IMR-90 (cell line): ENCODE measurements at regions not wholly inside any gene's neighbourhood (a gene's known extent, or its start where the extent isn't known, plus 50 kb on each side); places are given as distances from the start of the nearest gene placed in this dataset.

Experiments
- ATAC-seq: fragments of 200-7000 bp; cut with Tn5 transposase; 2 replicates; pipeline ENCODE4 v1.9.1; 2020; ENCODE audit warnings: low read depth, mild to moderate bottlenecking, moderate library complexity
- BruUV-seq: library from RNA; stranded (reverse); fragments of 400-500 nt; replicated peaks from 2 replicates; lab custom pipeline; 2021; lab: Mats Ljungman, UMichigan
- CTCF ChIA-PET: fragments of 300-600 bp; formaldehyde crosslinking; extraction: SDS; loops from one replicate; lab custom pipeline; 2021; ENCODE audit warnings: antibody characterized with exemption; lab: Yijun Ruan, JAX
- POLR2A ChIA-PET: fragments of 300-600 bp; sonication (Branson Sonifier 250); formaldehyde crosslinking; loops from one replicate; lab custom pipeline; 2022; ENCODE audit warnings: antibody characterized with exemption; ENCODE audit not compliant: unreplicated experiment; lab: Charles Lee
- DNase-seq: peaks from one replicate; pipeline ENCODE4 v3.0.0; 2013
- H2AFZ ChIP-seq: replicated peaks from 2 replicates; pipeline ENCODE3; 2013; ENCODE audit warnings: low read length, mild to moderate bottlenecking; ENCODE audit not compliant: poor library complexity
- H2AK5ac ChIP-seq: 2 replicates; pipeline ENCODE4 v1.6.1; 2013; ENCODE audit warnings: low read depth, low read length, inconsistent platforms
- H2AK9ac ChIP-seq: replicated peaks from 2 replicates; pipeline ENCODE3; 2013; ENCODE audit warnings: mild to moderate bottlenecking, low read depth, low read length, moderate library complexity; ENCODE audit not compliant: poor library complexity
- H2BK120ac ChIP-seq: 2 replicates; pipeline ENCODE4 v1.6.1; 2013; ENCODE audit warnings: low read depth, low read length, inconsistent platforms
- H2BK15ac ChIP-seq: 3 replicates; pipeline ENCODE4 v1.6.1; 2013; ENCODE audit warnings: low read depth, low read length, inconsistent platforms
- H2BK20ac ChIP-seq: 2 replicates; pipeline ENCODE4 v1.6.1; 2013; ENCODE audit warnings: low read depth, mild to moderate bottlenecking, inconsistent platforms, low read length, moderate library complexity
- H2BK5ac ChIP-seq: 2 replicates; pipeline ENCODE4 v1.6.1; 2013; ENCODE audit warnings: mild to moderate bottlenecking, low read depth, low read length, inconsistent platforms; ENCODE audit not compliant: poor library complexity, severe bottlenecking
- H3K14ac ChIP-seq: replicated peaks from 2 replicates; pipeline ENCODE4 v1.6.1; 2013; ENCODE audit warnings: low read depth, low read length, inconsistent platforms
- H3K18ac ChIP-seq: 2 replicates; pipeline ENCODE4 v1.6.1; 2013; ENCODE audit warnings: low read depth, low read length, control low read depth
- H3K23ac ChIP-seq: 2 replicates; pipeline ENCODE4 v1.6.1; 2013; ENCODE audit warnings: low read depth, low read length, inconsistent platforms
- H3K27ac ChIP-seq: 2 replicates; pipeline ENCODE4 v1.5.1; 2013; ENCODE audit warnings: mild to moderate bottlenecking, control low read depth, low read length; ENCODE audit not compliant: insufficient read depth
- H3K27me3 ChIP-seq: 2 replicates; pipeline ENCODE4 v1.6.1; 2013; ENCODE audit warnings: low read length; ENCODE audit not compliant: control insufficient read depth, insufficient read depth
- H3K36me3 ChIP-seq: 2 replicates; pipeline ENCODE4 v1.6.1; 2013; ENCODE audit warnings: low read length, mixed read lengths; ENCODE audit not compliant: control insufficient read depth, insufficient read depth
- H3K4ac ChIP-seq: 2 replicates; pipeline ENCODE4 v1.6.1; 2013; ENCODE audit warnings: low read depth, low read length, inconsistent platforms
- H3K4me1 ChIP-seq: 2 replicates; pipeline ENCODE4 v1.6.1; 2013; ENCODE audit warnings: low read length, mixed read lengths; ENCODE audit not compliant: control insufficient read depth, insufficient read depth
- H3K4me2 ChIP-seq: 2 replicates; pipeline ENCODE4 v1.6.1; 2013; ENCODE audit warnings: low read depth, mild to moderate bottlenecking, control low read depth, low read length, moderate library complexity
- H3K4me3 ChIP-seq: 2 replicates; pipeline ENCODE4 v1.5.1; 2013; ENCODE audit warnings: low read depth, mild to moderate bottlenecking, control low read depth, low read length, moderate library complexity; ENCODE audit not compliant: insufficient read depth
- H3K56ac ChIP-seq: 2 replicates; pipeline ENCODE4 v1.6.1; 2013; ENCODE audit warnings: low read length, inconsistent platforms; ENCODE audit not compliant: insufficient read depth; ENCODE audit errors: extremely low read depth
- H3K79me1 ChIP-seq, 2 experiments: 2 replicates each; pipeline ENCODE4 v1.6.1; 2013; ENCODE audit warnings: low read length in 2 of 2, inconsistent platforms in 1 of 2, low read depth in 1 of 2
- H3K9ac ChIP-seq: 2 replicates; pipeline ENCODE4 v1.6.1; 2013; ENCODE audit warnings: low read depth, low read length, control low read depth
- H3K9me1 ChIP-seq: 2 replicates; pipeline ENCODE4 v1.6.1; 2013; ENCODE audit warnings: low read length, inconsistent platforms; ENCODE audit not compliant: insufficient read depth
- H3K9me3 ChIP-seq: 2 replicates; pipeline ENCODE4 v1.6.1; 2013; ENCODE audit warnings: low read length; ENCODE audit not compliant: control insufficient read depth, insufficient read depth
- H4K20me1 ChIP-seq: 2 replicates; pipeline ENCODE4 v1.6.1; 2013; ENCODE audit warnings: low read length, inconsistent platforms; ENCODE audit not compliant: insufficient read depth
- H4K5ac ChIP-seq: 2 replicates; pipeline ENCODE4 v1.6.1; 2013; ENCODE audit warnings: mild to moderate bottlenecking, low read depth, low read length, control low read depth
- H4K8ac ChIP-seq, 2 experiments: 2 replicates each; pipeline ENCODE4 v1.6.1; 2013; ENCODE audit warnings: low read depth in 2 of 2, low read length in 2 of 2, control low read depth in 1 of 2, inconsistent platforms in 1 of 2
- H4K91ac ChIP-seq: 2 replicates; pipeline ENCODE4 v1.6.1; 2013; ENCODE audit warnings: low read depth, low read length, inconsistent platforms; ENCODE audit not compliant: insufficient read depth
- BHLHE40 ChIP-seq: fragments of 150-350 bp; IDR thresholded peaks from 2 replicates; pipeline ENCODE4 v1.6.1; 2016; ENCODE audit warnings: mild to moderate bottlenecking, low read depth, low read length
- CEBPB ChIP-seq: IDR thresholded peaks from 2 replicates; pipeline ENCODE4 v1.6.1; 2012; ENCODE audit warnings: low read depth, low read length, improper control_type of control experiment
- CHD1 ChIP-seq: IDR thresholded peaks from 2 replicates; pipeline ENCODE4 v1.6.1; 2012; ENCODE audit warnings: low read depth, low read length, improper control_type of control experiment
- FOS ChIP-seq: fragments of 150-350 bp; IDR thresholded peaks from 2 replicates; pipeline ENCODE4 v1.6.1; 2016; ENCODE audit warnings: low read depth, low read length
- MAFK ChIP-seq: IDR thresholded peaks from 2 replicates; pipeline ENCODE4 v1.6.1; 2012; ENCODE audit warnings: low read depth, low read length, improper control_type of control experiment
- MAZ ChIP-seq: IDR thresholded peaks from 2 replicates; pipeline ENCODE4 v1.6.1; 2012; ENCODE audit warnings: low read depth, mild to moderate bottlenecking, low read length, improper control_type of control experiment, moderate library complexity, borderline replicate concordance
- MXI1 ChIP-seq: IDR thresholded peaks from 2 replicates; pipeline ENCODE4 v1.6.1; 2012; ENCODE audit warnings: low read depth, mild to moderate bottlenecking, low read length, moderate library complexity, borderline replicate concordance
- NFE2L2 ChIP-seq: fragments of 150-350 bp; IDR thresholded peaks from 2 replicates; pipeline ENCODE4 v1.6.1; 2016; ENCODE audit warnings: low read depth, mild to moderate bottlenecking, low read length
- POLR2A ChIP-seq: IDR thresholded peaks from 2 replicates; pipeline ENCODE4 v1.6.1; 2012; ENCODE audit warnings: mild to moderate bottlenecking, low read depth, low read length
- RAD21 ChIP-seq: IDR thresholded peaks from 2 replicates; pipeline ENCODE4 v1.6.1; 2012; ENCODE audit warnings: low read length, improper control_type of control experiment
- RCOR1 ChIP-seq: IDR thresholded peaks from 2 replicates; pipeline ENCODE4 v1.6.1; 2012; ENCODE audit warnings: mild to moderate bottlenecking, low read length, improper control_type of control experiment; ENCODE audit not compliant: insufficient replicate concordance
- RFX5 ChIP-seq: IDR thresholded peaks from 2 replicates; pipeline ENCODE4 v1.8.0; 2012; ENCODE audit warnings: low read depth, mild to moderate bottlenecking, low read length, moderate library complexity
- SMC3 ChIP-seq: fragments of 150-350 bp; IDR thresholded peaks from 2 replicates; pipeline ENCODE4 v1.6.1; 2016; ENCODE audit warnings: low read depth, mild to moderate bottlenecking, antibody characterized with exemption, low read length, moderate library complexity
- WGBS, 2 experiments: methylation state at CpG; one replicate each; pipeline versions ENCODE4 v1.1.5 to v1.1.7; 2013; ENCODE audit warnings: missing lambda C conversion rate in 2 of 2; ENCODE audit not compliant: insufficient read length in 1 of 2; ENCODE audit errors: extremely low coverage in 2 of 2; 5-methylcytosine and 5-hydroxymethylcytosine counted together
- dilution Hi-C: fragments of 300-500 bp; cut with HindIII; formaldehyde crosslinking; loops from one replicate; pipeline ENCODE4 v1.14.3; 2018; ENCODE audit warnings: low sequenced_read_pairs; ENCODE audit not compliant: unreplicated experiment
- in situ Hi-C: fragments of 300-500 bp; cut with MboI; formaldehyde crosslinking; loops from 3 replicates; pipeline ENCODE4 v1.14.3; 2019; ENCODE audit warnings: low sequenced_read_pairs, inconsistent platforms, mixed read lengths
- intact Hi-C: fragments of 100-400 bp; cut with micrococcal nuclease; formaldehyde crosslinking; loops from 2 replicates; pipeline ENCODE4 v1.10.0; 2022
- TF ChIP-seq, protein P1 (sequence below): fragments of 150-350 bp; IDR thresholded peaks from 2 replicates; pipeline ENCODE4 v1.6.1; 2016; ENCODE audit warnings: low read depth, mild to moderate bottlenecking, low read length, moderate library complexity, borderline replicate concordance
- TF ChIP-seq, protein P2 (sequence below): conservative IDR thresholded peaks from 2 replicates; pipeline ENCODE4 v1.5.1; 2012; ENCODE audit warnings: mild to moderate bottlenecking, low read depth, low read length, improper control_type of control experiment
- TF ChIP-seq, protein P3 (sequence below): fragments of 150-350 bp; IDR thresholded peaks from 2 replicates; pipeline ENCODE4 v1.6.1; 2017; ENCODE audit warnings: mild to moderate bottlenecking, antibody characterized with exemption, low read length, low read depth

DNA sequence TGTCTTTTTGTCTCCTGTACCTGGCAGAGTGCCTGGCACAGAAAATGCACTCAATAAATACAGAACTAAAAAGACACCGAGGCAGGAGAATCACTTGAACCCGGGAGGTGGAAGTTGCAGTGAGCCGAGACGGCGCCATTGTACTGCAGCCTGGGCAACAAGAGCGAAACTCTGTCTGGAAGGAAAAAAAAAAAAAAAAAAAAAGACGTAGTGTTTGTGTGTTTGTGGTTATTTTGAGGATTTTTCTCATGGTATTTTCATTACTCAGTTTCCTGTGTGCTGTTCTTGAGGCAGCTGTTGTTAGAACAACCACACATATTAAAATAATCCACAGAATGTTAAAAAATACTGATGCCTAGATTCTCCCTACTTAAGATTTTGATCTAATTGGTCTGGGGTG is 519.2 kb upstream of the SPHKAP start:
- no peak overlapping the region for H2AFZ ChIP-seq
- no peaks in the 10 kb centered on the region for H3K4me1 ChIP-seq
- H4K5ac ChIP-seq = no peak overlapping the region
- H3K9me1 ChIP-seq = no peaks in the 10 kb centered on the region
- H3K4ac ChIP-seq = no peak overlapping the region
- TF ChIP-seq BHLHE40 (no peak), FOS (no peak), RAD21 (no peak), CEBPB (no peak), POLR2A (no peak), MAZ (no peak), RCOR1 (no peak), MXI1 (no peak), NFE2L2 (no peak), CHD1 (no peak), MAFK (no peak), RFX5 (no peak), SMC3 (no peak)
- TF ChIP-seq, protein P1, sequence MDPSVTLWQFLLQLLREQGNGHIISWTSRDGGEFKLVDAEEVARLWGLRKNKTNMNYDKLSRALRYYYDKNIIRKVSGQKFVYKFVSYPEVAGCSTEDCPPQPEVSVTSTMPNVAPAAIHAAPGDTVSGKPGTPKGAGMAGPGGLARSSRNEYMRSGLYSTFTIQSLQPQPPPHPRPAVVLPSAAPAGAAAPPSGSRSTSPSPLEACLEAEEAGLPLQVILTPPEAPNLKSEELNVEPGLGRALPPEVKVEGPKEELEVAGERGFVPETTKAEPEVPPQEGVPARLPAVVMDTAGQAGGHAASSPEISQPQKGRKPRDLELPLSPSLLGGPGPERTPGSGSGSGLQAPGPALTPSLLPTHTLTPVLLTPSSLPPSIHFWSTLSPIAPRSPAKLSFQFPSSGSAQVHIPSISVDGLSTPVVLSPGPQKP = no peak
- TF ChIP-seq, protein P2, sequence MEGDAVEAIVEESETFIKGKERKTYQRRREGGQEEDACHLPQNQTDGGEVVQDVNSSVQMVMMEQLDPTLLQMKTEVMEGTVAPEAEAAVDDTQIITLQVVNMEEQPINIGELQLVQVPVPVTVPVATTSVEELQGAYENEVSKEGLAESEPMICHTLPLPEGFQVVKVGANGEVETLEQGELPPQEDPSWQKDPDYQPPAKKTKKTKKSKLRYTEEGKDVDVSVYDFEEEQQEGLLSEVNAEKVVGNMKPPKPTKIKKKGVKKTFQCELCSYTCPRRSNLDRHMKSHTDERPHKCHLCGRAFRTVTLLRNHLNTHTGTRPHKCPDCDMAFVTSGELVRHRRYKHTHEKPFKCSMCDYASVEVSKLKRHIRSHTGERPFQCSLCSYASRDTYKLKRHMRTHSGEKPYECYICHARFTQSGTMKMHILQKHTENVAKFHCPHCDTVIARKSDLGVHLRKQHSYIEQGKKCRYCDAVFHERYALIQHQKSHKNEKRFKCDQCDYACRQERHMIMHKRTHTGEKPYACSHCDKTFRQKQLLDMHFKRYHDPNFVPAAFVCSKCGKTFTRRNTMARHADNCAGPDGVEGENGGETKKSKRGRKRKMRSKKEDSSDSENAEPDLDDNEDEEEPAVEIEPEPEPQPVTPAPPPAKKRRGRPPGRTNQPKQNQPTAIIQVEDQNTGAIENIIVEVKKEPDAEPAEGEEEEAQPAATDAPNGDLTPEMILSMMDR = no peak
- TF ChIP-seq, protein P3, sequence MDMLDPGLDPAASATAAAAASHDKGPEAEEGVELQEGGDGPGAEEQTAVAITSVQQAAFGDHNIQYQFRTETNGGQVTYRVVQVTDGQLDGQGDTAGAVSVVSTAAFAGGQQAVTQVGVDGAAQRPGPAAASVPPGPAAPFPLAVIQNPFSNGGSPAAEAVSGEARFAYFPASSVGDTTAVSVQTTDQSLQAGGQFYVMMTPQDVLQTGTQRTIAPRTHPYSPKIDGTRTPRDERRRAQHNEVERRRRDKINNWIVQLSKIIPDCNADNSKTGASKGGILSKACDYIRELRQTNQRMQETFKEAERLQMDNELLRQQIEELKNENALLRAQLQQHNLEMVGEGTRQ = no peak
- H3K18ac ChIP-seq = no peak overlapping the region
- H3K27ac ChIP-seq = no peak overlapping the region
- H2BK5ac ChIP-seq = no peak overlapping the region
- H3K4me2 ChIP-seq = no peak overlapping the region
- no peak overlapping the region for H2AK9ac ChIP-seq
- H3K9me3 ChIP-seq = peaks cover 3% of the 10 kb centered on the region; the same call in 1 of the 2 replicates
- no peak overlapping the region for H4K91ac ChIP-seq
- H3K9ac ChIP-seq = no peak overlapping the region
- H2AK5ac ChIP-seq = no peak overlapping the region
- DNase-seq = peak; percentile 51
- no peaks in the 10 kb centered on the region for H3K79me1 ChIP-seq
- BruUV-seq = no TSS peak
- H3K4me3 ChIP-seq = no peak overlapping the region
- H3K14ac ChIP-seq = no peak overlapping the region
- intact Hi-C loops (no loop called here), in situ Hi-C loops (no loop called here), dilution Hi-C loops (no loop called here)
- no peak overlapping the region for H4K8ac ChIP-seq
- CTCF ChIA-PET = no interaction called here
- H3K36me3 ChIP-seq = no peaks in the 10 kb centered on the region
- H4K20me1 ChIP-seq = no peaks in the 10 kb centered on the region
- POLR2A ChIA-PET = no interaction called here
- no peak overlapping the region for H3K23ac ChIP-seq
- no peak overlapping the region for H3K56ac ChIP-seq
- ATAC-seq = no peak
- WGBS, 2 experiments = no CpG with 5 or more reads among the region's 7 CpGs
- H2BK120ac ChIP-seq = no peak overlapping the region; the same call in 1 of the 2 replicates
- H3K27me3 ChIP-seq = no peaks in the 10 kb centered on the region
- H2BK15ac ChIP-seq = no peak overlapping the region
- no peak overlapping the region for H2BK20ac ChIP-seq
